OCI-LY7 (cell line): ENCODE measurements at regions not wholly inside any gene's neighbourhood (a gene's known extent, or its start where the extent isn't known, plus 50 kb on each side); places are given as distances from the start of the nearest gene placed in this dataset.

Experiments used
- BruUV-seq: library from RNA; stranded (reverse); fragments of 400-500 nt; replicated peaks from 2 replicates; lab custom pipeline; 2021; lab: Mats Ljungman, UMichigan
- CTCF ChIA-PET: fragments of 300-600 bp; sonication (Branson Sonifier 250); formaldehyde crosslinking; loops from one replicate; lab custom pipeline; 2022; ENCODE audit warnings: antibody characterized with exemption; ENCODE audit not compliant: unreplicated experiment; lab: Charles Lee
- POLR2A ChIA-PET: fragments of 300-600 bp; sonication (Branson Sonifier 250); formaldehyde crosslinking; loops from one replicate; lab custom pipeline; 2022; ENCODE audit warnings: antibody characterized with exemption; lab: Charles Lee
- DNase-seq: peaks from one replicate; pipeline ENCODE4 v3.0.0-alpha.2; 2015; ENCODE audit warnings: low spot score
- H2AFZ ChIP-seq: fragments of 200-600 bp; sonication (generic), shearing (Covaris generic); 2 replicates; pipeline ENCODE4 v1.6.1; 2014; ENCODE audit warnings: mild to moderate bottlenecking, antibody characterized with exemption, low read length, moderate library complexity
- H3K27ac ChIP-seq: fragments of 200-600 bp; sonication (generic); 2 replicates; pipeline ENCODE4 v1.5.1; 2014; ENCODE audit warnings: mixed run types, low read depth, mild to moderate bottlenecking, moderate library complexity, low read length, inconsistent platforms; ENCODE audit not compliant: poor library complexity, severe bottlenecking
- H3K36me3 ChIP-seq: fragments of 200-600 bp; sonication (generic); 2 replicates; pipeline ENCODE4 v1.6.1; 2014; ENCODE audit warnings: mild to moderate bottlenecking, antibody characterized with exemption, low read length, moderate library complexity, mixed read lengths; ENCODE audit not compliant: insufficient read depth
- H3K4me1 ChIP-seq: fragments of 200-600 bp; sonication (generic); 2 replicates; pipeline ENCODE4 v1.5.1; 2014; ENCODE audit warnings: mild to moderate bottlenecking, low read length; ENCODE audit not compliant: insufficient read depth, poor library complexity, severe bottlenecking
- H3K4me2 ChIP-seq: fragments of 200-600 bp; sonication (generic); 2 replicates; pipeline ENCODE4 v1.6.1; 2014; ENCODE audit warnings: mild to moderate bottlenecking, low read length
- H3K4me3 ChIP-seq: fragments of 200-600 bp; sonication (generic); 2 replicates; pipeline ENCODE4 v1.5.1; 2014; ENCODE audit warnings: mild to moderate bottlenecking, low read depth, low read length; ENCODE audit not compliant: poor library complexity, severe bottlenecking
- H3K79me2 ChIP-seq: fragments of 200-600 bp; sonication (generic); 2 replicates; pipeline ENCODE4 v1.6.1; 2016; ENCODE audit warnings: low read depth, mild to moderate bottlenecking, low read length, moderate library complexity, mixed read lengths; ENCODE audit not compliant: insufficient read depth
- H3K9me2 ChIP-seq: fragments of 200-600 bp; sonication (generic); 2 replicates; pipeline ENCODE4 v1.6.1; 2016; ENCODE audit warnings: mild to moderate bottlenecking, low read length, mixed read lengths; ENCODE audit not compliant: insufficient read depth
- H3K9me3 ChIP-seq: fragments of 200-600 bp; sonication (generic); 2 replicates; pipeline ENCODE4 v1.6.1; 2014; ENCODE audit warnings: mild to moderate bottlenecking, mixed run types, low read length, mixed read lengths
- H4K20me1 ChIP-seq: fragments of 200-600 bp; sonication (generic); 2 replicates; pipeline ENCODE4 v1.6.1; 2014; ENCODE audit warnings: mild to moderate bottlenecking, antibody characterized with exemption, low read length, moderate library complexity, mixed read lengths; ENCODE audit not compliant: insufficient read depth
- CTCF ChIP-seq: fragments of 200-600 bp; sonication (generic); conservative IDR thresholded peaks from 2 replicates; pipeline ENCODE4 v1.5.1; 2014; ENCODE audit warnings: mild to moderate bottlenecking, antibody characterized with exemption, low read length, moderate library complexity, mixed read lengths
- EZH2phosphoT487 ChIP-seq: fragments of 200-600 bp; sonication (generic); IDR thresholded peaks from 2 replicates; pipeline ENCODE4 v1.6.1; 2018; ENCODE audit warnings: low read depth, borderline replicate concordance, mild to moderate bottlenecking, mixed run types, antibody characterized with exemption, low read length, moderate library complexity, mixed read lengths
- intact Hi-C: fragments of 100-400 bp; cut with micrococcal nuclease; formaldehyde crosslinking; loops from one replicate; pipeline ENCODE4 v1.10.0; 2022; ENCODE audit not compliant: unreplicated experiment

- Histone ChIP-seq H3K9me3 (no peaks in the 10 kb centered on the region), H3K36me3 (no peaks in the 10 kb centered on the region), H2AFZ (no peak overlapping the region), H4K20me1 (no peaks in the 10 kb centered on the region), H3K4me3 (no peak overlapping the region), H3K4me2 (no peak overlapping the region), H3K4me1 (no peaks in the 10 kb centered on the region), H3K9me2 (no peaks in the 10 kb centered on the region), H3K79me2 (no peaks in the 10 kb centered on the region), H3K27ac (no peak overlapping the region)
- TF ChIP-seq CTCF (no peak), EZH2phosphoT487 (no peak)
- no TSS peak for BruUV-seq
- ChIA-PET CTCF (no interaction called here), POLR2A (no interaction called here)
- intact Hi-C loops = no loop called here
- no peak for DNase-seq
Measured at GRCh38 chr11:23257088-23257487, 396.8 kb upstream of the CCDC179 start.

GRCh38 chr11:23257556-23257955 lies 397.3 kb upstream of the CCDC179 start:
- Histone ChIP-seq H3K4me2 (no peak overlapping the region), H3K36me3 (no peaks in the 10 kb centered on the region), H3K4me1 (no peaks in the 10 kb centered on the region), H3K79me2 (no peaks in the 10 kb centered on the region), H4K20me1 (no peaks in the 10 kb centered on the region), H3K9me3 (no peaks in the 10 kb centered on the region), H2AFZ (no peak overlapping the region), H3K4me3 (no peak overlapping the region), H3K9me2 (no peaks in the 10 kb centered on the region), H3K27ac (no peak overlapping the region)
- ChIA-PET CTCF (no interaction called here), POLR2A (no interaction called here)
- DNase-seq = no peak
- intact Hi-C loops = no loop called here
- TF ChIP-seq CTCF (no peak), EZH2phosphoT487 (no peak)
- no TSS peak for BruUV-seq

GRCh38 chr11:23263466-23263865 lies 403.2 kb upstream of the CCDC179 start:
- no peak overlapping the region for H3K4me3 ChIP-seq
- H3K79me2 ChIP-seq = no peaks in the 10 kb centered on the region
- H3K4me2 ChIP-seq = no peak overlapping the region
- no peaks in the 10 kb centered on the region for H3K36me3 ChIP-seq
- no peaks in the 10 kb centered on the region for H3K9me2 ChIP-seq
- BruUV-seq = no TSS peak
- no peaks in the 10 kb centered on the region for H3K9me3 ChIP-seq
- no peak overlapping the region for H2AFZ ChIP-seq
- ChIA-PET POLR2A (no interaction called here), CTCF (no interaction called here)
- DNase-seq = no peak
- TF ChIP-seq CTCF = no peak
- no peak for TF ChIP-seq EZH2phosphoT487
- intact Hi-C loops = no loop called here
- no peak overlapping the region for H3K27ac ChIP-seq
- no peaks in the 10 kb centered on the region for H3K4me1 ChIP-seq
- no peaks in the 10 kb centered on the region for H4K20me1 ChIP-seq
